Activated T-cell treated with anti-CD3 and anti-CD28 coated beads for 24 hours (primary cell): ENCODE measurements at regions not wholly inside any gene's neighbourhood (a gene's known extent, or its start where the extent isn't known, plus 50 kb on each side); places are given as distances from the start of the nearest gene placed in this dataset.
"Not testable (repeated sequence)": the region's sequence is repeated elsewhere in the genome, so short reads cannot be mapped to it uniquely, and the experiment has no call there.

Experiments used
- DNase-seq: peaks from one replicate; pipeline ENCODE4 v3.0.0-alpha.2; 2020; ENCODE audit warnings: low read depth

GRCh38 chr15:45868109-45868691 is 233.4 kb downstream of the SQOR start:
- DNase-seq: no peak

DNA sequence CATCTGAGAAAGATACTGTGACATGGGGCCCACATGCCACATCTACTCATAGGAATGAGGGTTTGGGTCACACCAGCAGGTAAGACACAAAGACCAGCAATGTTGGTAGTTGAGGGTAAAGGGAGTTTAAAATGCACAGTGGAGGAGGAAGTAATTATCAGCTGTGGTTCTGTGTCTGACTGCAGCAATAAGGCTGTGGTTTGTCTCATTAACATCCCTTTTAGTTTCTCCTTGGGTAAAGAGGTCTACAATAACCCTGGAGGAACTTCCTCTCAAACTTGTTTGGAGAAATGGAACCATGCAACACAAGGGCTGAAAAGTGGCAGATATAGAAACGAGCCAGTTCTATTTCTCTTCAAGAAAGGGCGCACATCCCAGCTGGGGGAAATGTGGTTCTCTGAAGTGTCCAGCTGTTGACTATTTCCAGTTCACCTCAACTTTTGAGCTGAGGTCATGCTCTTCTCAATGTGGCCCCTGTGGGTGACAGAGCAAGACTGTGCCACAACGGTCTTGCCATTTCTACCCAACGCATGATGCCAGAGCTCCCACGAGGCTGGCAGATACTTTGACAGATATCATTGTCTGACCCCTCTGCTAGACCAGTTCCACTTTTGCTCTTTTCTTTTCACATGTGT is 234.3 kb downstream of the SQOR start:
- no peak for DNase-seq

DNA sequence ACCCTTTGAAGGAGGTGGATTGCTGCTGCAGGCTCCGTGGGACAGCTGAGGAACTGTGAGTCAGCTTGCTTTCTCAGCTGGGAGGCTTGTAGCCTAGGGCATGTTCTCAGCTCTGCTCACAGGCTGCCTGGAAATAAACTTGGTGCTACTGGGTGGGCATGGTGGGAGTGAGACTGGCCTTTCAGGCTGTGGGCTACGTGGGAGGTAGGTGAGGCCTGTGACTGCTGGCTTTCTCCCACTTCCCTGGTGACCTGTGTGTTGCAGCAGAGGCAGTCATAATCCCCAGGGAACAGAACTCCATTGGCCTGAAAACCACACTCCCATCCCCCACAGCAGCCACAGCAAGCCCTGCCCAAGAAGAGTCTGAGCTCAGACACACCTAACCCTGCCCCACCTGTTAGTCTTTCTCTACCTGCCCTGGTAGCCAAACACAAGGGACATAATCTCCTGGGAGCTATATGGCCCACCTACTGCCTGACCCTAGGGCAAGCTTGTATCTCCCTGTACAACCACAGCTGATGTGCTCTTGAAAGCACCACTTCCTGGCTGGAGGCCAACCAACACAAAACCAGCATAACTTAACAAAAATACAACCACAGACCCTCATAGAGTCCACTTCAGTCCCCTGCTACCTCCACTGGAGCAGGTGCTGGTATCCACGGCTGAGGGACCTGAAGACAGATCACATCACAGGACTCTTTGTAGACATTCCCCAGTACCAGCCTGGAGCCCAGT is 236.5 kb downstream of the SQOR start:
- no peak for DNase-seq

GRCh38 chr15:45873781-45874180 is 239.0 kb downstream of the SQOR start:
- DNase-seq: no peak

DNA sequence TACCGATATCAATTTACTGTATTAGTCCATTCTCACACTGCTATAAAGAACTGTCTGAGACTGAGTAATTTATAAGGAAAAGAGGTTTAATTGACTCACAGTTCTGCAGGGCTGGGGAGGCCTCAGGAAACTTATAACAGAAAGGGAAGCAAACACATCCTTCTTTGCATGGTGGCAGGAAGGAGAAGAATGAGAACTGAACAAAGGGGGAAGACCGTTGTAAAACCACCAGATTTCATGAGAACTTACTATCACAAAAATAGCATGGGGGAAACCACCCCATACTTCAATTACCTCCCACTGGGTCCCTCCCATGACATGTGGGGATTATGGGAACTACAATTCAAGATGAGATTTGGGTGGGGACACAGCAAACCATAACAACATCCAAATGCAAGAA is 239.7 kb downstream of the SQOR start:
- DNase-seq: not testable (repeated sequence)

DNA sequence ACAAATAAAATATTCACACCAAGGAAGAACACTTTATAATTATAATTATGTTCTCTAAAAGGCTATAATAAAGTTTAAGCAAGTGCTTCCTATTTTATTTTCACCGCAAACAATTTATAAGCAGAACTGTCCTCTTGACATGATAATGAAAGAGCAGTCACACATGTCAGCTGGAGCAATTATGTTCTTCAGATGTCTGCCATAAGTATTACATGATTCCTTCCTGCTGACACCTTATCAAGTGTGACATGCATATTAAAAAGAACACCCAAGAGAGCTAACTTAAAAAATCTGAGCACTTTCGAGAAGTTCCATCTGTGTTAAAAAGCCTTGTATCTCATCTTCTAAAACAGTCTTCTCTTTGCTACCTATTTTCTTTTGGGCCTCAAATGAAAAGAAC is 249.5 kb downstream of the SQOR start:
- no peak for DNase-seq

- DNase-seq: no peak
Measured at GRCh38 chr15:45884755-45885445, 250.1 kb downstream of the SQOR start.

DNA sequence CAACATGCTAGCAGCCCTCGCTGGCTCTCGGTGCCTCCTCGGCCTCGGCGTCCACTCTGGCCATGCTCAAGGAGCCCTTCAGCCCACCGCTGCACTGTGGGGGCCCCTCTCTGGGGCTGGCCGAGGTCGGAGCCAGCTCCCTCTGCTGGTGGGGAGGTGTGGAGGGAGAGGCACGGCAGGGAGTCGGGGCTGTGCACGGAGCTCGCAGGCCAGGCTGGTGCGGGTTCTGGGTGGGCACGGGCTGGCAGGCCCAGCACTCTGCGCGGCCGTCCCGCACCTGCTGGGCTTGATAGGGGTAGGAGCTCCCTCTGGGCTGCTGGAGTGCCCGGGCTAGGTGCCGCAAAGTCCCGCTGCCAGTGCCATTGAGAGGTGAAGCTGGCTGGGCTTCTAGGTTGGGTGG is 251.0 kb downstream of the SQOR start:
- DNase-seq: no peak

DNA sequence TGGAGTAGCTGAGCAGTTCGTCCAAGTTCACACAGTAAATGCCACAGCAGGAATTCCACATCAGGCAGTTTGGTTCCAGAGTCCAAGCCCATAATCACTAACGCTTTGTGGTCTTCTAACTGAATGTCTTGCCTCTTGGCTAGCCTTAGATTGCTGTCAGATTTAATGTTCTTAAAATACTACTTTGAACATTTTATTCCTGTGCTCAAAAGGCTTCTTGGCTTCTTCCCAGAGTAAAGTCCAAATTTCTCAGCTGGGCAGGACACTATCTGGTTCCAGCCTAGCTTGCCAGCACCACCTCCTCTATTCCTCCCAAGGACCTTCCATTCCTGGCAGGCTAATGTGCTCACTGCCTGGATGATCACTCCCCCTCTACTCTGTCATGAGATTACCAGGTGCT is 256.9 kb downstream of the SQOR start:
- no peak for DNase-seq

- DNase-seq: no peak
Measured at GRCh38 chr15:45892182-45892581, 257.4 kb downstream of the SQOR start.

DNA sequence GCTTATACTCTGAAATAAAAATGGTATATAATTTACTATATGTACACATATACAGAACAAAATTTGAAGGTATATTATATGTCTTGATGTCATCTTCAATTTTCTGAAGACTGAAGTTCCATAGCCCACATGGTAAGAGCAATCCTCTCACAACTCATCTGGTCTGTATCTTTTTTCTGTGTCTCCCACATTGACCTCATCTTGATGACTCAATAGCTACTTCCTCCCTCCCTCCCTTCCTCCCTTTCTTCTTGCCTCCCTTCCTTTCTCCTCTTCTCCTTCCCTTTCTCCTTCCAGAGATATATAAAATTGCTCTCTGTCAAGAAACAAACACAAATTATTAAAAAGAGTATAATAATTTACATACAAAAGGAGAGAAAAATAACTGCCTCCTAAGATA is 268.5 kb downstream of the SQOR start:
- DNase-seq: no peak

GRCh38 chr15:45904019-45904418 is 269.2 kb downstream of the SQOR start:
- DNase-seq: no peak

- DNase-seq: no peak
Measured at GRCh38 chr15:45906230-45906629, 271.4 kb downstream of the SQOR start.

GRCh38 chr15:45910671-45911070 is 275.8 kb downstream of the SQOR start:
- DNase-seq: no peak

DNA sequence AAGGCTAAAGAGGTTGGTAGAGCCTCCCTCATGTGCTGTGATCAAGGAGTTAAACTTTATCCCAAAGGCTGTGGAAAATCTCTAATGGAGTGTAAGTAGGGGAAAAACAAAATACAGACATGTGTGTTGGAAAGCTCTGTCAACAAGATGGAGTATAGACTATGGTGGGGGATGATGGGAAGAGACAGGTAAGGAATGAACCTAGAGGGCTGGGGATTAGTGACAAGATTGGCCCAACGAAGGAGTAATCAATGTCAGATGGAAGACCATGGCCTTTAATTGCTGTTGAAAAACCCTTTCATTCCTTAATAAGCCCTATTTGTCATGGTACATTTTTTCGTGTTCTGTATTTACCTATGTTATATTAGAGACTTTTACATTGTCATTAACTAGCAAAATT is 278.6 kb downstream of the SQOR start:
- no peak for DNase-seq

DNA sequence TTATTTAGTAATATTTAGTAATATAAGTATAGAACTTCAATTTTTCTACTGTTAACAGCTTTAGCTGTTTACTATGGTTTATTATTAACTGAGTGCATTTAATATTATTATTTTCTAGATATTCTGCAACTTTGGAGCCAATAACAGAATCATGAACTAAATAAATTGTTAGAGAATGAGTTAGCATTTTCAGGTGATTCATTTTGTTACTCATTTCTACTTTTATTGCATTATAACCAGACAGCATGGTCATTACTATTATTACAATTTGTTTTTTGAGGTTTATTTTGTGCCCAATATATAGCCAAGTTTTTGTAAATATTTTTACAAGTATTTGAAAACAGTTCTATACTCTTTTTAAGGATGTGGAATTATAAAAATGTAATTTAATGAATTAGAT is 279.6 kb downstream of the SQOR start:
- no peak for DNase-seq

GRCh38 chr15:45918839-45919238 is 284.0 kb downstream of the SQOR start:
- no peak for DNase-seq

DNA sequence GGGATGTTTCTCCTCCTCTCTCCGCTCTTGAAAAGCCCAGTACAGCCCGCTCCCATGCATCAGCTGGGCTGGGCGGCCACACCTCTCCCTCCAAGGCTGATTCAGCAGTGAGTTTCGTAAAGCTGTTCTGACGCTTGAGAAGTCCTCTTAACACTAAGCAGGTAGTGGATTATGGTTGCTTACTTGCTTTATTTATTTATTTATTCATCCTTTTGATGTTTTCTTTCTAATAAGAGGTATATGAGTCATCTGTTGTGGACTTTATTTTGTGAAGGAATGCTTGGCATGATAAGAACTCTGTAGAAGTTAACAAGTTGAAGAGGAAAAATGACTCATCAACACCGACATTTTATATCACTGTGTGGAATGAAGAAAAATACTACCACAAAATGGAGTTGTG is 285.0 kb downstream of the SQOR start:
- no peak for DNase-seq

DNA sequence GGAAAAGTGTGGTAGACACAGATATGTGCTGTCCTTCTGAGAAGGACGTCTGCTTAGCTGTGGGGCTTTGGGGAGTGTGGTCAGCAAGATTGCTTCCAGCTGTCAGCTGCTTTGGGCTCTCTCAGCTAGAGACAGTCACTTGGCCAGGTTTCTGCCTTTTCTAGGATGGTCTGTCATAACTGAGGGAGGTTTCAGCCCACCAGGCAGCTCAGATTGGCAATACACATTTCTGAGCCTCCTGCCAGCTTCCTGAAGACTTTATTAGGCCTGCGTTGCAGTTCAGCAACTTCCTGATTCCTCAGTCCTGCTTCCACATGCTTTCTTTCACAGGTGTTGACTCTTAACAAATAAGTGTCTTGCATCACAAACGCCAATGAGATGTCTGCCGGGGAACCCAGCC is 286.5 kb downstream of the SQOR start:
- DNase-seq: no peak

DNA sequence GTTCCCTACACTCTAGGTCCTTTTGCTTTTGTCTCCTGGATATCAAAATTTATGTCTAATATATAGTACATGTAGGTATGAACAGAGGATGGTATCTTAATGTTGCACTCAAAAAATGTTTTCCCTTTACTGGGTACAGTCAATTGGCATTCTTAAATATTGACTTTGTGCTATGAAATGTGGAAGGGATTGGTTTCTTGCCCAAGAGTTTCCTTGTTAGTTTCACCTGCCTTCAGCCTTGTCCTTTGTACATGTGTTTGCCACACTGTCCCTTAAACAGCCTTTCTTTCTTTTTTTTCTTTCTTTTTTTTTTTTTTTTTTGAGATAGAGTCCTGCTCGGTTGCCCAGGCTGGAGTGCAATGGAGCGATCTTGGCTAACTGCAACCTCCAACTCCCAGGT is 287.1 kb downstream of the SQOR start:
- no peak for DNase-seq

- DNase-seq: no peak
Measured at GRCh38 chr15:45941367-45941766, 306.5 kb downstream of the SQOR start.

GRCh38 chr15:45943240-45943639 is 308.4 kb downstream of the SQOR start:
- DNase-seq: no peak

- no peak for DNase-seq
Measured at GRCh38 chr15:45946111-45946510, 311.3 kb downstream of the SQOR start.
